ENCODE measurements at regions not wholly inside any gene's neighbourhood (a gene's known extent, or its start where the extent isn't known, plus 50 kb on each side); places are given as distances from the start of the nearest gene placed in this dataset.

GRCh38 chr14:49527221-49527620 is 59.0 kb downstream of the RPS29 start:
- DNase-seq: no peak

- DNase-seq: no peak
Observed at GRCh38 chr14:49526101-49526500, 60.1 kb downstream of the RPS29 start.

GRCh38 chr14:49516286-49516685 is 69.9 kb downstream of the RPS29 start:
- no peak for DNase-seq

GRCh38 chr14:49512571-49512970 is 73.6 kb downstream of the RPS29 start:
- DNase-seq: no peak

GRCh38 chr14:49512147-49512551 is 74.0 kb downstream of the RPS29 start:
- DNase-seq: no peak

DNA sequence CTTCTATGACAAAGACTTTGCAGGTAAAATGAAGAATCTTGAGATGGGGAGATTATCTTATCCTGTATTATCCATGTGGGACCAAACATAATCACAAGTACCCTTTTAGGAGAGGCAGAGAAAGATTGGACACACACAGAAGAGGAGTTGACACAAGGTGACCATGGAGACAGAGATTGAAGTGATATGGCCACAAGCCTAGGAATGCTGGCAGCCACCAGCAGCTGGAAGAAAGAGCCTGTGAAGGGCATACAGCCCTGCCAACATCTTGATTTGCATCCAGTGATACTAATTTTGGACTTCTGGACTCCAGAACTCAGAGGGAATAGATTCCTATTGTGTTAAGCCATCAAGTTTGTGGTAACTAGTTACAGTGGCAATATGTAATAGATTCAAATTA is 78.1 kb downstream of the RPS29 start:
- DNase-seq: no peak

DNA sequence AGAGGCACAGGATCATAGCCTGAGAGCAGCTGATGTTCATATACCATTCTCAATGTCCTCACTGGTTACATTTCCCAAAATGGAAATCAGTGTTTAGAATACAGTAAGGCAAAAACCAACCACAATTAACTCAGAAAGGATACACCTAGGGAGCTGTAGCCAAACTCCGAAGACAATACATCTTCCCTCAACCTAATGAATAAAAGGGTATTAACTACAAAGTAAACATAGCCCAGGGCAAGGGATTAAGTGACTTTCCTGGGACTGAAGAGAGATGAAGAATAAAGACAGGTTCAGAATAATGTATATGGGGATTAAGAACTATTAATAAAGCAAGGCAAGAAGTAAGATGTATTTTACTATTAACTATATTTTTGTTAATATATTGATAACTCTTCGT is 79.5 kb downstream of the RPS29 start:
- no peak for DNase-seq

- no peak for DNase-seq
Observed at GRCh38 chr14:49505041-49505766, 81.0 kb downstream of the RPS29 start.

- DNase-seq: peak; percentile 75
Observed at GRCh38 chr14:49497725-49498348, 88.3 kb downstream of the RPS29 start.

DNA sequence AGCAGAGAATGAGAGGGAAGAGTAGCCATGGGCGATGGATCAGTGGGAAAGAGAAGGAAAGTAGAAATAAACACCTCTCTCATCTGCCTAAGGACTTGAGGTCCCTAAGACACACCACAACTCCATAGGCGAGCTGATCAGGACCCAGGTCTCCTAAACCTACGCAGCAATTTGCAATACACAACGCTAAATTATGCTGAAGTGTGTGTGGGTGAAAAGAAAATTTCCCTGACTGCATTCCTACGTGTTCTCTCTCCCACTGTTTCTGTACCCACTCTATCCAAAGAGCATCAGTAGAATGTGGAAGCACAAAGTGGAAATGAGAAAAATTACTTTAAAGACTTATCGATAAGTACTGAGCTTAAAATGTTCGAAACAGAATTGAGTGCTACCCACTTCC is 88.9 kb downstream of the RPS29 start:
- no peak for DNase-seq

DNA sequence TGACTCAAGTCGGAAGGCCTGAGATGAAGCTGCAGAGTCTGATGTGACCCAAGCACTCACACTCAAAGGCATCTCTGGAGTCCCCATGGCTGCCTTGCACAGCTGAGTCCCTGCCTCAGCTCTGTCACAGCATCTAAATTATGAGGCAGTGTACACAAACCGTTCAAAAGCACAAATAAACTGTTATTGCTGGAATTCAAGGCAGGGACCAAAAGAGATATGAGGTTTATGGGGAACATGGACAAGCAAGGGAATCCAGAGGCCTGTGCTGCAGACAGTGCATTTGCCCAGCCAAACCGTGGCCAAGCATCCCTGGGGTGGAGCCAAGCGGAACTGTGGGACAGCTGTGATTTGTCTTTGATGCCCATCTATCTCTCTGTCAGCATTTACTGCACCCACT is 91.3 kb downstream of the RPS29 start:
- no peak for DNase-seq

- DNase-seq: no peak
Observed at GRCh38 chr14:49493557-49493956, 92.6 kb downstream of the RPS29 start.

DNA sequence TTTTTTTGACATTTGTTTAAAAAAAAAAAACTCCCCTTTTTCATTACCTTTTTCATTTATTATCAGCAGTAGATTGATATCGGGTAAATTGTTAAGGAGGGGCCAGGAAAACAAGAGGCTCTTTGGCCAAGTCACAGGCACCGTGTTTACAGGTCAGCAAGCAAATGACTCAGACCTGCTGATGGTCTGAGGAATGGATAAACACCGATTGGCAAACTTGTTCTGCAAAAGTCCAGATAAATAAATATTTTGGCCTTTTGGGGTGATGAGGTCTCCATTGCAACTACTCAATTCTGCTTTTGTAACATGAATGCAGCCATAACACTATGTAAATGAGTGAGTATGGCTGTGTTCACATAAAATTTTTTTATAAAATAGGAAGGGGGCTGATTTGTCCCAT is 94.0 kb downstream of the RPS29 start:
- DNase-seq: no peak

- no peak for DNase-seq
Observed at GRCh38 chr14:49489341-49489740, 96.8 kb downstream of the RPS29 start.

DNA sequence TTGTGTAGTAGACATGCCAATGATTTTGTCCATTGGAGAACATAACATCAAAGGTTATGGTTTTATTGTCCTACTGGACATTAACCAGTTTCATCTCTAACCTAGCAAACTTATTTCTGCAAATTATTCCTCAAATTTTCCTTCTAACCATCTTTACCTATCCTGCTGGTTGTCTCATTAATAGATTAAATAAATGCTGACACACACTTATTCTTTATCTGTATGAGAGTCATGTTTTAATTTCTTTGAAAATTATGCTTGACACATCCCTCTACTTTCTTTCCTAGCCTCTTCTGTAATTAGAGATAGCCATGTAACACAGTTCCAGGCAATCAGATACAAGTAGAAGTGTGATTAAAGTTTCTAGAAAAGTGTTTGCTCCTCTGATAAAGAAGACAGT is 98.9 kb downstream of the RPS29 start:
- no peak for DNase-seq

- no peak for DNase-seq
Observed at GRCh38 chr14:49485290-49485689, 100.9 kb downstream of the RPS29 start.

- no peak for DNase-seq
Observed at GRCh38 chr14:49484180-49484579, 102.0 kb downstream of the RPS29 start.

- DNase-seq: no peak
Observed at GRCh38 chr14:49483268-49483667, 102.9 kb downstream of the RPS29 start.

GRCh38 chr14:49480979-49481498 is 105.1 kb downstream of the RPS29 start:
- DNase-seq: no peak

DNA sequence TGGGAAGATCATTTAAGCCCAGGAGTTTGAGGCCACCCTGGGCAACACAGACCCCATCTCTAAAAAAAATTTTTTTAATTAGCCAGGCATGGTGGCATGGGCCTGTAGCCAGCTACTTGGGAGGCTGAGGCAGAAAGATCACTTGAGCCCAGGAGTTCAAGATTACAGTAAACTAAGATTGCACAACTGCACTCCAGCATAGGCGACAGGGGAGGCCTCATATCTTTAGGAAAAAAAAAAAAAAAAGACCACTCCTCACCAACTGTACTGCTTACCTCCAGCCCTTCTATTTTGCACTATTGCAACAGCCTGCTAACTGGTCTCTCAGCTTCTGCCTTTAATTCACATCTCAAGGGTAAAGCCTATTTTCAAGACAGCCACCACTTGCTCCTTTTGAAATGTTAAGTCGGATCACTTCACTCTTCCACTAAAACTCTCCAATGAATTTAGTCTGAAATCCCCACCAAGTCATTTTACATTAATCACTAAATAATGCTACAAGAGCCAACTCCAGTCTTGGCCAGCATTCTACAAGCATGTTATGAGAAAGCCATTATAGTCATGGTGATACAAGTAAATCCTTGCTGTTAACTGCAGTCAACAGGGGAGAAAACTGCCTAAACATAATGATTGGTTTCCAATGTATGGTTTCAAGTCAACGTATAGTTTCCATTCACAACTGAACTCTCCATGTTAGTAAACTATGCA is 106.0 kb downstream of the RPS29 start:
- no peak for DNase-seq

GRCh38 chr14:49479432-49479831 is 106.7 kb downstream of the RPS29 start:
- no peak for DNase-seq

- DNase-seq: no peak
Observed at GRCh38 chr14:49478784-49479183, 107.4 kb downstream of the RPS29 start.

DNA sequence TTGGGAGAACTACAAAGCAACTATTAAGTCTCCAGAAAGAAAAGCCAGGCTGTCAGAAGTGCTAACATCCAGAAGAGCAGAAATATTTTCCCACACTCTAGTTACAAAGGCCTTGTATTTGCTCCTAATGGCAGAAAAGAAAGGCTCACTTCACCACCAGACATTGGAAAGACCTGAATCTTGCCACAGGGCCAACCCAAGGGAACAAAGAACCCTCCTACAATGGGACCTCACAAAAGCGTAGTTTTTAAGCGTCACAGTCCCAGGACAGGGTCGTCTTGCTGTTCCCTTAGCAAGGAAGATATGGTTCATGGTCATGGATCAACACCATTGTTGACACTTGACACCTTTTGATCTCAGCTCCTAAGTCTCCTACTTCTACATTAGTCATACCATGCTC is 119.1 kb downstream of the RPS29 start:
- DNase-seq: no peak

GRCh38 chr14:49464885-49465284 is 121.3 kb downstream of the RPS29 start:
- DNase-seq: no peak

All from NCI-H2171 treated with DMSO at 0.1 percent for 48 hours (cell line).